ENCODE measurements at regions not wholly inside any gene's neighbourhood (a gene's known extent, or its start where the extent isn't known, plus 50 kb on each side); places are given as distances from the start of the nearest gene placed in this dataset.
A peak's percentile ranks its signal among the peaks of the same experiment; 100 is the strongest.
"Not testable (repeated sequence)": the region's sequence is repeated elsewhere in the genome, so short reads cannot be mapped to it uniquely, and the experiment has no call there.

DNA sequence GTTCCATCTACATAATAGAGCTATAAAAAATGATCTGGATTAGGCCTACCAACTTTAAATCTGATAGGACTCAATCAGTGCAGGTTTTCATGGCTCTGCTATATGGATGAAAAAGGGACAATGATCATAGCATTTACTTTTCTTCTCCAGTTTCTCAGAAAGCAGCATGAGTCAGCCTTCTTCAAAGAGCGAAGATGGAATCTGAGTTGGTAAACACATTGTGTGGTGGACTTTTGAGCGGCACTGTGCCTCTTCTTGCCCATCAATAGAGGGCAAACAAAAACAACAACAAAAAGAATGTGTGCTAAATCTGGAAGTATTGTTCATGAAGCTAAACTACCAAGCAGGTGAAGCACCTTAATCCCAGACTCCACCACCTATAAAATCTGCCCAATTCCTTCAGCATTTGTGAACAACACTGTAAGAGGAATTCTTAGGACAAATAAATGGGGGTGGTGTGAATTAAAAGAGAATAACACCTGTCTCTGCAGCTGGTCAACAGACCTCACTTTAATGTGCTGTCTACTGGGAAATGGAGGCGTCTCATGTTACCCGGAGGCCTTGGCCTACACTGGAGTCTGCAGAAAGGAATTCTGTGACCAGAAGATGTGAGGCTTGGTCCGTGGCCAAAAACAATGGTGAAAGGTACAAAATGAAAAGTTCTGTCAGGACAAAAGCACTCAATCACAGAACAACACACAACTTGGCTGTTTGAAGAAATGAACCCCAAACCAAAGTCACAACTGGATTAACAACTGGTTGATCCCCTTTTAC, 609.0 kb downstream of the IRS1 start:
- no peak for DNase-seq (ENCODE audit: low read depth)

DNA sequence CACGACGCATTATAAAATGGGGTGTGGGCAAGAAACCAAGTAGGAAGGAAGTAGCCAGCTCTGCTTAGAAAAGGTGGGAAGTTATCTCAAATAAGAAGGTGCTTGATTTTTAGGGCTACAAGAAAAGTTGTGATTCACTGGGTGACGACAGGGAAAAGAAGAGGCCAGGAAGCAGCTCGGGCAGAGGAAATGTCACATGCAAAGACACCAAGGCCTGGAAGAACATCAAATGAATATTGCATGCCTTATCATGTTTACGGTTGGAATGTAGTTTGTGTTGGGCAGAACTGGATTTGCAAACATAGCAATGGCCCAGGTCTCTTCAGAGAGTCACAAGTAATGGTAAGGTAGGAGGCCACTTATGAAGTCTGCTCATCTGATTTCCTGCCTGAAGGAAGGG, 610.6 kb downstream of the IRS1 start:
- no peak for DNase-seq (ENCODE audit: low read depth)

DNA sequence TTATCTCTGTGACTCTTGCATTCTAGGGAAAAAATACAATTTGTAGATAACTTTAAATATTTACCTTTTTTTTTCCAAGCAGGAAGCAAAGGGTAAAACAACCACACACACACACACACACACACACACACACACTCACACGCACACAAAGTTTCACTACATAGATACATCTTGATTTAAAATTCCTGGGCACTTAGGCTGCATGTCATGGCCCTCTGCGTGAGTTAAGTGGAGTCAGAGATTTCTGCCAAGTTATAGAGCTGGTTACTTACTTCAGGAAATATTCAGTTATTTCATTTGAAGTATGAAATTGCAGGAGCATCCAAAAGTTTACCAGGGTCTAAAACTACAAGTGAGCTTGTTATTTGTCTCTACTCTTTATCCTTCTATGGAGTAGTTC, 612.0 kb downstream of the IRS1 start:
- no peak for DNase-seq (ENCODE audit: low read depth)

DNA sequence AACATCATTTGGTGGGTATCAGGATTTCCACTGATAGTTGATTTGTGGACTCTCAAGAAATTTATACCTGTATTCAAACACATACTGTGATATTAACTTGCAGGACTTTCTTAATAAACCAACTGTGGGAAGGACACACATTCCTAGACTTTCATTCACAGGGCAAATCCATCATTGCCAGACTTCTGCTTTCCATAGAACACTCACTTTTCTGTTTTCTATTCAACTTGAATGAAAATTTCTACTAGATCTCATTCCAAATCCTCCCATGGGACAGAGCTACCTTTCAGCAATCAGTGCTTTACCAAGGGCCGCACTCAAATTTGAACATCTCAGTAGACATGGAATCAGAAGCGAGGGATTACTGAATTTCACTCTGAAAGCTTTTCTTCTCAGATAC, 612.5 kb downstream of the IRS1 start:
- DNase-seq (ENCODE audit: low read depth): no peak

DNA sequence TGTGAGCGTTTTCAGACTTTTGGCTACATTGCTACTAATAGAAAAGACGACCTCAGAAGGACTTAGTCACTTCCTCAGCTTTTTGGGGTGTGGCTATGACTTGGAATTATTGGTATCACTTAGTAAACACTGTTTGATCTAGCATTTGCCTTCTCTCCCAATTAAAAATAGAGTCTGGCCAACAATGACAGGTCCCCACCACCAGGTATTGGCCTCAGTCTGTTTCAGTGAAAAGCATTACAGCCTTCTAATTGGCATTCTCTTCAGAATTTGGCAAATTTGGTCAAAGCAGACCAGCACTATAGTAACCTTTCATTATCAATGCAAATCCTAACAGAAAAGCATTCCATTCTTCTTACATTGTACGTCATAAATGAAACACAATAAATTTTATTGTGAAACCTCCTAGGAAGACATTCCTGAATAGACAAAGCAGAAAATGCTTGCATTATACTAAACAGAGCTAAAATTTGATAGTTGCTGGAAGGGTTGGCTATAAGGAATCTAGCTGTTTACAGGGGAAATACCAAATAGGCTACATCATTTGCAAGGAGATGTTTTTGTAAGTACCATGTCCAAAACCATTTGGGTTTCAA, 613.9 kb downstream of the IRS1 start:
- DNase-seq (ENCODE audit: low read depth): peak; percentile 93

DNA sequence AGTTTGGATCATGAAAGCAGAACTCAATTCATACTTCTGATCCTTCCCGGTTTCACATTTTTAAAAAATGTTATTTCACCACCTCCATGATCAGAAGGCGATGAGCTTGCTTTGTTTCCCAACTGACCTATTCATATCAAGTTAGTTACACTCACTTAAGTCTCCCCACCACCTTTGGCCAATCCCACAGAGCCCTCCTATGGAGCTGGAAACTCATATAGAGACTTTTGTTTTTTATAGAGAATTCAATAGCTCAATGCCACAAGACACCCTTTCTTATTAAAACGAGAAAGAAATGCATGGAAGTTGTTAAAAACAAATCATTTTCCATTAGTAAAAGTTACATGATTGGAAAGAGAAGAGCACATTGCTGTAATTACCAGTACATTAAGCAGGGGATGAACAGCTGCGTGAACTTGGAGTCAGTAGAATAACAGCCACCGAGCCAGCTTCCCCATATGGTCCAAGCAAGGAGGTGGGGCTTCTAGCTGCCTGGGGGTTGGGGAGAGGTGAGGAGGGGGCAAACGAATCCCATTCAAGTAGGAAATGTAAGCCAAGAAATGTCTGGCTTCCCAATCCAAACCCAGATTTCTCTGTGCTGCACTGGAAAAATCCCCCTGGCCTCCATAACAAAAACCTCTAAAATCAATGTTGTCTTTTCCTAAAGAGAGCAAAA, 614.5 kb downstream of the IRS1 start:
- DNase-seq (ENCODE audit: low read depth): no peak

DNA sequence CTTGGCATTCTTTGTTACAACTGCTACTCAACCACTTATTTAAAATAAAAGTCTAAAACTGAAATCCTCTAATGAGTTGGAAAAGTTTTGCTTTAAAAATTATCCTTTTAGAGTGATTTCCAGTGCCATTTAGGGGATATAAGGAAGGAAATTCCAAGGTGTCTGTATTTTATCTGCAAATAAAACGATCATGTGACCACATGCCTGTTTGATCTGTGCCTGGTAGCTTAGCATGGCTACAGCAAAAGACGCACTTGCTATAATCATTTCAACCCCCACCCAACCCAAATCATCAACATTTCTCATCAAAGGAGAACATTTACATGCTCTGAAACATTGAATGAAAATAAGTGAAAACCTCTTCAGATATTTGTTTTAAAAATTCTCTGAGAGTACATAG, 615.1 kb downstream of the IRS1 start:
- no peak for DNase-seq (ENCODE audit: low read depth)

DNA sequence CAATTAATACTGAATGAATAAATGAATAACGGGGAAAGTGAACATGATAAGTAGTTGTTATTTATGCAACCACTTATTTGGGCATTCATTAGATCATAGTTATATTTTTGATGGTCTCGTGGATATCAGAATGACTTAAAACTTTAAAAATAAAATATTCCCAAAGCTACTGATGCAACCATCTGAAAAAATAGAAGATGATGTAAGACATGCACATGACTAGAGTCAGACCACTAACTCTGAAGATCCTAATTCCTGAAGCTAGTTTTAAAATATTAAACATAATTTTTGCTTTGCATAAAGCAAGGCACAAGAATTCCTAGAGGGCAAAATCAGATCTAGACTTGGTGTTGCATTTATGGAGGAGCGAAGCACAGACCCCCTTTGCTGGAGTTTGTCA, 616.1 kb downstream of the IRS1 start:
- DNase-seq (ENCODE audit: low read depth): no peak

DNA sequence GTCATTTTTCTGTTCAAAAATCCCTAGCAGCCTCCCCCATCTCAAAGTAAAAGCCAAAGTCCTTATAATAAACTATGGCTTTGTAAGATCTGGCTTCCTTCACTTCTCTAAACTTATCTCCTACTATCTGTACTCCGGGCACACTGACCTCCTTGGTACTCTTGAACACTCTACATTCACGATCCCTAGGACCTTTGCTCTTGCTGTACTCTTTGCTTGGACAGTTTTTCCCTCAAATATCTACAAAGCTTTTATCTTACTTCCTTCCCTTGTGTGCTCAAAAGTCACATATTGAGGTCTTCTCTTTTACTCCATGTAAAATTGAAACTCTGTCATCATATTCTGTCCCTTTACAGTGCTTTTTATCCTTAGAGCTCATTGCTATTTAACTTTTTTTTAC, 616.6 kb downstream of the IRS1 start:
- no peak for DNase-seq (ENCODE audit: low read depth)

DNA sequence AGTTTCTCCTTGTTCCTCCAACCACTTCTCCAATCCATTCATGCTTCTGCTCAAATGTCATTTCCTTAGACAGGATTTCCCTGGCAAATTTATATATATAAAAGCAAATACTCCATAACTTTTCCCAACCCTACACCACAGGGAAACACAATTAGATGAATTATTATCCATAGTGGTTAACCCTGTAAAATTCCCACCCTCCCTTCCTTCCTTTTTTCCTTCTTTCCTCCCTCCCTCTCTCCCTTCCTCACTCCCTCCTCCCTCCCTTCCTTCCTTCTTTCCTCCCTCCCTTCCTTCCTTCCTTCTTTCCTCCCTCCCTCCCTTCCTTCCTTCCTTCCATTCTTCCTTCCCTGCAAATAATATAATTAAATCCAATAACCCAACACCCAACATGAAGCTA, 617.7 kb downstream of the IRS1 start:
- DNase-seq (ENCODE audit: low read depth): no peak

DNA sequence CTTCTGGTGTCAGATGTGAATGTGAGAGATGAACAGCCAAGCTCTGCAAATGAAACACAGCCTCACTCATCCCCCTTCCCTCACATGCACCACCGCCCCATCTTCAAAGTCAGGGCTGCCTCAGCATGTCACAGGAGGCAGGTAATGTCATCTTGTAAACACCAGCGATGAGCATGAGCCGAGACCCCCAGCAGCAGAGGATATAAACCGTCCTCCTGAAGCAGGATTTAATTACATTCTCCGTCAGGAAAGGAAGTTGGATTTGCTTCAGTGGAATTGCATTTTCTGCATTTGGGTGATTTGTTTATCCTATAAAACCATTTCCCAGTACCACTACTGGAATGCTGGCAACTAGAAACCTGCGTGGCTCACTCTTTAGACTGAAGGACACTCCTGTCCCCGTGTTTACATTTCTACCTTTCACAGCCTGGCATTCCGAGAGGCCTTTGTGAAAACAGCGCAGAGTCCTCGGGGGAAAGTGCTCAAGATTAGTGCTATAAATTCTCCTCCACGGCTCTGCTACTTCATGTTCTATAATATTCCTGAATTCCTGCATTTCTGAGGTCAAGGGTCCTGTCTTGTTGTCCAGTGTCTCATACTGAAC, 619.2 kb downstream of the IRS1 start:
- DNase-seq (ENCODE audit: low read depth): no peak

DNA sequence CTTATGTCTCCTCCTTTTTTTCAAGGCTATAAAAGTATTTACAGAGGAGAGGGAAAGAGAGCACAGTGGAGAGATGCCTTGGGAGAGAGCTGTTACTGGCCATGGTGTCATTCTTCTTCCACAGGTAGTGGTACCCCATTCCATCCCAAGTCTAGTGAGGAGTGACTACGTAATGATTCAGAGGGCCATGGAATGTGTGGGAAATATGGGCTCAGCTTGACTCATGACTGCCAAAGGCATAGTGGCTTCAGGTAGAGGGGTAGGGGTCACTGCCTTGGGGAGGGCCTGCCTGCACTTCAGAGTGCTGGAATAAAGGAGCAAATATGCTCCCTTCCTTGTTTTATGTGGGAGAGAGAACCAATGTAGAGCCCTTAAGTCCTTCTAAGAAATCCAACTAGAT, 620.6 kb downstream of the IRS1 start:
- DNase-seq (ENCODE audit: low read depth): peak; percentile 15

DNA sequence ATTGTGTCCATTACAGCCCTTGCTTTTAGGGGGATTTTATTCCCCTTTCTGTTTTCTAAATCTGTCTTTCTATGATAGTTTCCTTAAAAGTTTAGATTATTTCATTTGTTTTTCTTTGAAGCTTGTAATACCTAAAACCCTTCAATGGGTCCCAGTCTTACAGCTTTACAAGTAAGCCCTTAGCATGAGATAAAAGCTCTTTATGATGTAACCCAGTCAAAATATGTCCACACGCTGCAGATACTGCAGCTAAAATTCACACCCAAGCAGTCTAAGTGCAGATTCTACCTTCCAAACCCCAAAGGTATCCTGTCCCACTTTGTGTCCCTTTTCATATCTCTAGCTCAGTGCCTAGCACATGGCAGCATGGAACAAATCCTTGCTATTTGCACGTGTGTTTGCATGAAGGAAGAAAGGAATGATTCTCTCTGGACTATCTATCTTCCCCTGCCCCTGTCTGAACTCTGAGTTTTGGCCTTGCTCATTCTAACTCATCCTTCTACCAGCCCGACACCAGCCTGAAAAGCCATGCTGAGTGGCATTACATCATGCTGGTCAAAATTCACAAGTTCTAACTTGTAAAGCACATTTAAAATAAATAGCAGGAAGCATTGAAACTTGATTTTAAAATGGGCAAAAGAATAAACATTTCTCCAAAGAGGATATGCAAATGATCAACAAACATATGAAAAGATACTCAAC, 623.2 kb downstream of the IRS1 start:
- DNase-seq (ENCODE audit: low read depth): no peak

DNA sequence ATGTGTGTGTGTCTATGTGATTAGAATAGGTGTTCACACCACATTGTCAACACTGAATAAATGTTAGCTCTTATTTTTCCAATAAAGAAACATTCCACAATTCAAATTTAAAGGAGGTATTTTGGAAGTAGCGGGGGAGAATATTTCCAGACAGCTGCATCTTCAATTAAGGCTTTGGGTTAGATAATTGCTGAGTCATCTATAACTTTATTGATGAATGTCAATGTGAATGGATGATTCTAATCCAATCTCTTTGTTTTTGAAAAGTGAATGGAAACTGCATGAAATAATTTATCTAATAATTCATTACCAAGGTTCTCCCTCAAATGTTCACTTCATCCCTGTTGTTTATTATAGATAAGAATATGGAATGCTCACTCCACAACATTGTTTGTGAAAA, 625.2 kb downstream of the IRS1 start:
- DNase-seq (ENCODE audit: low read depth): no peak

DNA sequence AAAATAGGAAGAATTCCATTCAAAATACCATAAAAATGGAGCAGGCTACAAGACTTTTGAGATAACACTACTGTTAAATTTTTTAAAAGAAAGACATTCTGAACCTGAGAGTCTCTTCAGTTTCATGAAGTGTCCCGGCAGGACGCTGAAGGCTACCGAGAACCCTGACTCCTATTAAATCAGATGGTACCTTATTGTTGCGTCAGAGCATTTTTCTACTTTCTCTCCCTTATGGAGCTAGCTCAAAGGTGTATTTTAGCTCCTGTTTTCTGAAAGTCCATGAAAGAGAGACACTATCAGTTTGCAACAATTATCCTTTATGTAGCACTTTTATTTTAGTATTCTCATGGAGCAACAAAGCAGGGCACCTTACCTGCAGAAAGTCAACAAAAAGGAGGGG, 626.7 kb downstream of the IRS1 start:
- no peak for DNase-seq (ENCODE audit: low read depth)

DNA sequence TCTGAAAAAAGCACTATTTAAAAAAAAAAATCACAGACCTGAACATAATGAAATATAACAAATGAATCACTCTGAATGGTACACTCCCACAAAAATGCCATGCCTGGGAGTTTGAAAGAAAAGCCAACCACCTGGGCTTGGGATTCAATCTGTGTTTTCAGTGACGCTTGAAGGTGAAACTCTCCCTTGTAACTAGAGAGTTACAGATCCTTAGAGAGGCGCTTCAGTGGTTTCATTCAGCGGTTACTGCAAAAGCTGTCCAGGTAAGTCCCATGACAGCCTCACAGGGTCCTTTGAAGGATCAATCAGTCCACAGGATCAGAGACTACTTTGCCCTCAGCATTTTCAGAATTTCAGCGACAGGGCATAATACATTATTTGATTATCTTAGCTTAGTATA, 627.3 kb downstream of the IRS1 start:
- DNase-seq (ENCODE audit: low read depth): no peak

DNA sequence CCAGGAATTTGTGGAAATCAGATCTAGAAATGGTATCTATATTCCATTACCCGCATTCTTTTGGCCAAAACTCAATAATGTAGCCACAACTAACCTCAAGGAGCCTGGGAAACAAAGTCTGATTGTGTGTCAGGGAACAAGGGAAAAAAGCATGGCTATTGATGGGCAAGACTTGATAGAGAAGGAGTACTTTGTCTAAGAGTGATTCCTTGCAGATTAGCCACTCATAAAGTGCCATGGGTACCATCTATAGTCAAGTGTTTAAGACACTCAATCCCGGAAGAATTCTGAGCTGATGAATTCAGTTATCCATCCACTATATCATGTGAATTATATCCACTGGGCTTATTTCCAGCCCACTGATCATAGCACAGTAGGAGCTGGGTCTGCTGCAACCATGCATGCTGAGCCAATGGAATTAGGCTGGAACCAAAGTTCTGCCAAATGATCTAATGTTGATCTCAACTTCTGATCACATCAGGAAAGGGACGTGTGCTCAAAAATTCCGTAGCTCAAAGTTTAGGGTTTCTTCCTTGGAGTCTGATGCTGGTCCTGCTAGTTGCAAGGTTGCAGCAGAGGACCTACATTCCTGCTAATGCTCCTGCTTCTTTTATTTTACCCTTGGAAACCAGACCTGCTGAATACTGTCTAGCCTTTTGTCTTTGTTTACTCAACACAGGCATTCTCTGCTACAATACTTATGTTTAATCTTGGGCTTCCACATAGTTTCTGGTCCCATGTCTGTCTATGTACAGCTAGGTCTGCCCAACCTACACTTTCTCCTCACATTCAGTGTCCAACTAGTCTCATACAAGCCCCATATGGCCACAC, 629.7 kb downstream of the IRS1 start:
- no peak for DNase-seq (ENCODE audit: low read depth)

DNA sequence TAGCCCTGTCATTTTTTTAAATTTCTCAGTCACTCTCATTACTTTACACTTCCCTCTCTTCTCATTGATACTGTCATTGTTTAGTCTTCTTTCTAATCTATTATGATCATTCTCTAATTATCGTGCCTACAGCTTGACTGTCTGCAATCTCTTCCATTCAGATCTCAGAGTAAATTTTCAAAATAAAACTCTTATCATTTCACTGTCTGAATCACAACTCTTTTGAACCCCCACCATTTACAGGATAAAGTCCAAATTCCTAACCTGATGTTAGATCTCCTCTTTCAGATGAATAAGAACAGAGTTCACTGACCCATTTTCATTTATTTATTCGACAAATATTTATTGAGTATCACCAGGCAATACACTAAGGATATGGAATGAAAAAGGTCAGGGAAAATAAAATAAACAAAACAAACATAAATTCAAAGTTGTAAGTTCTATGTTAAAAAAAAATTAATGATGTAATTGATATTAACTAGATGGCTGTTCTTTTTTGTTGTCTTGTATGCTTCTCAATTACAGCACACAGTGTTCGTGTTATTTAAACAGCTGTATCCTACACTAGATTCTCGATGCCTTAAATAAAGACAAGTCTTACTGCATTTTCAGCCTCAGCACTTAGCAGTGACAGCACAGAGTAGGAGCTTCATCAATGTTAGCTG, 631.0 kb downstream of the IRS1 start:
- no peak for DNase-seq (ENCODE audit: low read depth)

DNA sequence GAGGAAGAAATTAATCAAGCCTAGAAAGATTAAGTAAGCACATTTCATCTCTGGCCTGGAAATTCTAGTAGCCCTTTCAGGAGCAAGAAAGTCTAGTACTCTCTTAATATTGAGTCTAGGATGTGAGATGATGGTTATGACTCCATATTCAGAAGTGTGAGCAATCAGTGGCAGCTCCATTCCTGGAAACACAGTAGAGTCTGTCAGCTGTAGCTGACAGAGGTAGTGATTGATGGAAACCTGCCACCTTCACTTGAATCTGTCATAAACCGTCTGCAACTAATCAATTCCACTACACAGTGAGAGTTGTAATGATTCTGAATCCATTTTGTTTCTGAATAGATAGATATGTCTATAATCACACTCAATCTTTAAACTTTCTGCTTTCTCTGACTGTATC, 635.1 kb downstream of the IRS1 start:
- no peak for DNase-seq (ENCODE audit: low read depth)

DNA sequence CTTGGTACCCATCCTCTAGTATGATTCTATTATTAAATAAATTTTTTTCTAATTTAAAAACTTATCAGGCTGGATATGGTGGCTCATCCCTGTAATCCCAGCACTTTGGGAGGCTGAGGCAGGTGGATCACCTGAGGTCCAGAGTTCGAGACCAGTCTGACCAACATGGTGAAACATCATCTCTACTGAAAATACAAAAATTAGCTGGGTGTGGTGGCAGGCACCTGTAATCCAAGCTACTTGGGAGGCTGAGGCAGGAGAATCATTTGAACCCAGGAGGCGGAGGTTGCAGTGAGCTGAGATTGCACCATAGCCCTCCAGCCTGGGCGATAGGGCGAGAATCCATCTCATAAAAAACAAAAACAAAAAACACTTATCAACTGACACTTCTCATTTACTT, 639.0 kb downstream of the IRS1 start:
- not testable (repeated sequence) for DNase-seq (ENCODE audit: low read depth)

DNA sequence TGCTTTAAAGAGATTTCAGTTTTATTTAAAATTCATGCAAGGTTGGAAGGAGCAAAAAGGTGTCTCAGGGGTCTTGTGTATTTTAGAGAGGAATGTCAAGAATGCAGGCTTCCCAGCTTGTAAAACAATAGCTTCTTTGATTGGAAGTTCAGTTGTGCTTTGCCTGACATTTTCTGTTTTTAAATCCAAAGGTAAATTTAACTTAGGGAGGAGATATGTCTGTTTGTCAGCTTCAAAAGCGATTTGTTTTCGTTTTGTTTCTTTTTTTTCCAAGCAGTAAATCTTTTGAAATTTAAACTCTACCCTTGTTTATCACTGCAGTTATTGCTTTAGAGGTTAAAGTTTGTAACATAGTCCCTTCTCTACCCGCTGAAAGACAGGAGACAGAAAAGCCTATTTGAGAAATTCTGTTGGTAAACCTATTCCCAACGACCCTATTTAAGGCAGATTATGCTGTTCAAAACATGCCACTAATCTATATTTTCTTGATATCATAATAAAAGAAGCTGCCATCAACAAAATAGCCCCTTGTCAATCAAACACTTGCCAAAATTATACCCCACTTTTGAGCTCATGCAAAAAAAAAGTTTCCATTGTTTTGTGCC, 639.6 kb downstream of the IRS1 start:
- no peak for DNase-seq (ENCODE audit: low read depth)

Data from HS-5 (cell line).